Testis (tissue), 2 donors: ENCODE measurements at regions not wholly inside any gene's neighbourhood (a gene's known extent, or its start where the extent isn't known, plus 50 kb on each side); places are given as distances from the start of the nearest gene placed in this dataset.

Experiments
- POLR2A ChIP-seq: fragments of 450-650 bp; IDR thresholded peaks from one replicate; pipeline ENCODE4 v1.6.1; 2017; ENCODE audit warnings: antibody characterized with exemption, mild to moderate bottlenecking, moderate library complexity
- TF ChIP-seq, protein P1 (sequence below), 3 experiments: fragments of 450-650 bp in 2 of 3; fragments of 200-600 bp in 1 of 3; sonication (generic) in 1 of 3; IDR thresholded peaks; one replicate each; pipeline ENCODE4 v1.5.1; 2016 to 2019; ENCODE audit warnings: antibody characterized with exemption in 3 of 3, mild to moderate bottlenecking in 2 of 3, moderate library complexity in 1 of 3

DNA sequence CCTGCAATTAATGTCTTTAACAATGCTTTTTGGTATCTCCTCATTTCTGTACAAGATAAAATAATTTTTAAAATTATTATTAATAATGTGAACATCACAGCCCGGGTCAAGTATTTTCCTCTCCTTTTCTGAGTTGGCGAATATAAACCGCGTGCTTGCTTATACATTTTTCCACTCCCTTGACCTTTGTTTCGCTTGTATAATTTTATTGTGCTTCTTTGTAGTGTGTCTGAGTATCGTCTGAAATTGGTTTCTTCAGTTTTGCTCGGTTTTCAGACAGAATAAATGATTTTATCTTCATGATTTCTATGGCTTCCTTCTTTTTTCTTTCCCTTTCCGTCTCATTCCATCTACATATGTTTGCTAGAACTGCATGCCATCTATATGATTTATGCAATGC lies 448.5 kb downstream of the MAT2B start:
- TF ChIP-seq, protein P1, sequence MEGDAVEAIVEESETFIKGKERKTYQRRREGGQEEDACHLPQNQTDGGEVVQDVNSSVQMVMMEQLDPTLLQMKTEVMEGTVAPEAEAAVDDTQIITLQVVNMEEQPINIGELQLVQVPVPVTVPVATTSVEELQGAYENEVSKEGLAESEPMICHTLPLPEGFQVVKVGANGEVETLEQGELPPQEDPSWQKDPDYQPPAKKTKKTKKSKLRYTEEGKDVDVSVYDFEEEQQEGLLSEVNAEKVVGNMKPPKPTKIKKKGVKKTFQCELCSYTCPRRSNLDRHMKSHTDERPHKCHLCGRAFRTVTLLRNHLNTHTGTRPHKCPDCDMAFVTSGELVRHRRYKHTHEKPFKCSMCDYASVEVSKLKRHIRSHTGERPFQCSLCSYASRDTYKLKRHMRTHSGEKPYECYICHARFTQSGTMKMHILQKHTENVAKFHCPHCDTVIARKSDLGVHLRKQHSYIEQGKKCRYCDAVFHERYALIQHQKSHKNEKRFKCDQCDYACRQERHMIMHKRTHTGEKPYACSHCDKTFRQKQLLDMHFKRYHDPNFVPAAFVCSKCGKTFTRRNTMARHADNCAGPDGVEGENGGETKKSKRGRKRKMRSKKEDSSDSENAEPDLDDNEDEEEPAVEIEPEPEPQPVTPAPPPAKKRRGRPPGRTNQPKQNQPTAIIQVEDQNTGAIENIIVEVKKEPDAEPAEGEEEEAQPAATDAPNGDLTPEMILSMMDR (IDR thresholded peaks at IDR 0.05): no peak
- TF ChIP-seq POLR2A: no peak
